HepG2 (cell line): ENCODE measurements at regions not wholly inside any gene's neighbourhood (a gene's known extent, or its start where the extent isn't known, plus 50 kb on each side); places are given as distances from the start of the nearest gene placed in this dataset.
A peak's percentile ranks its signal among the peaks of the same experiment; 100 is the strongest.

Experiments used
- ARID3A ChIP-seq: IDR thresholded peaks from 2 replicates; pipeline ENCODE4 v1.6.1; 2012; ENCODE audit warnings: low read depth, low read length, improper control_type of control experiment
- DR1 ChIP-seq: sonication (generic); formaldehyde crosslinking; IDR thresholded peaks from 2 replicates; pipeline ENCODE4 v1.8.0; 2021; ENCODE audit warnings: mild to moderate bottlenecking, missing genetic modification reagents, inconsistent platforms
- HDAC6 ChIP-seq: fragments of 200-600 bp; sonication (generic); IDR thresholded peaks from 2 replicates; pipeline ENCODE4 v1.7.0; 2017; ENCODE audit warnings: mild to moderate bottlenecking, antibody characterized with exemption, low read length, low read depth
- HNRNPK ChIP-seq: fragments of 200-400 bp; formaldehyde crosslinking; IDR thresholded peaks from 2 replicates; pipeline ENCODE4 v1.6.1; 2018; ENCODE audit warnings: low read length, low read depth, moderate library complexity, mild to moderate bottlenecking; ENCODE audit not compliant: poor library complexity, severe bottlenecking
- NR2F6 ChIP-seq, 2 experiments: IDR thresholded peaks; 2 replicates each; pipeline ENCODE4 v1.6.1; 2016; ENCODE audit warnings: antibody characterized with exemption in 1 of 2, mild to moderate bottlenecking in 1 of 2
- PHB2 ChIP-seq: fragments of 450-650 bp; IDR thresholded peaks from 2 replicates; pipeline ENCODE4 v1.6.1; 2018; ENCODE audit not compliant: partially characterized antibody
- SNAI1 ChIP-seq: sonication (generic); formaldehyde crosslinking; IDR thresholded peaks from 2 replicates; pipeline ENCODE4 v1.5.0; 2020; ENCODE audit warnings: mild to moderate bottlenecking, missing genetic modification reagents, borderline replicate concordance
- TRIM22 ChIP-seq: fragments of 450-650 bp; IDR thresholded peaks from 2 replicates; pipeline ENCODE4 v1.6.1; 2017
- TSC22D2 ChIP-seq: sonication (generic); formaldehyde crosslinking; IDR thresholded peaks from 2 replicates; pipeline ENCODE4 v1.5.1; 2020; ENCODE audit warnings: missing genetic modification reagents, mild to moderate bottlenecking, borderline replicate concordance
- ZBTB20 ChIP-seq: sonication (generic); formaldehyde crosslinking; IDR thresholded peaks from 2 replicates; pipeline ENCODE4 v1.8.1; 2023; ENCODE audit warnings: missing genetic modification reagents, low read depth, mild to moderate bottlenecking, borderline replicate concordance
- ZBTB38 ChIP-seq: sonication (generic); formaldehyde crosslinking; IDR thresholded peaks from 2 replicates; pipeline ENCODE4 v1.5.1; 2020; ENCODE audit warnings: mild to moderate bottlenecking, missing genetic modification reagents
- ZBTB43 ChIP-seq: sonication (generic); formaldehyde crosslinking; conservative IDR thresholded peaks from 2 replicates; pipeline ENCODE4 v1.4.0; 2020; ENCODE audit warnings: missing genetic modification reagents
- ZNF274 ChIP-seq: sonication (generic); formaldehyde crosslinking; IDR thresholded peaks from 2 replicates; pipeline ENCODE4 v1.5.1; 2020; ENCODE audit warnings: mild to moderate bottlenecking, missing genetic modification reagents
- ZNF329 ChIP-seq: sonication (generic); formaldehyde crosslinking; IDR thresholded peaks from 2 replicates; pipeline ENCODE4 v1.9.0; 2021; ENCODE audit warnings: low read depth, mild to moderate bottlenecking, missing genetic modification reagents
- ZNF557 ChIP-seq: sonication (generic); formaldehyde crosslinking; IDR thresholded peaks from 2 replicates; pipeline ENCODE4 v1.4.0; 2020; ENCODE audit warnings: missing genetic modification reagents
- TF ChIP-seq, protein P1 (sequence below): sonication (generic); formaldehyde crosslinking; IDR thresholded peaks from 2 replicates; pipeline ENCODE4 v1.5.0; 2020; ENCODE audit warnings: missing genetic modification reagents
- TF ChIP-seq, protein P2 (sequence below): sonication (generic); formaldehyde crosslinking; IDR thresholded peaks from 2 replicates; pipeline ENCODE4 v1.4.0; 2020; ENCODE audit warnings: missing genetic modification reagents
- TF ChIP-seq, protein P3 (sequence below): sonication (generic); formaldehyde crosslinking; IDR thresholded peaks from 2 replicates; pipeline ENCODE4 v1.4.0; 2020; ENCODE audit warnings: missing genetic modification reagents
- TF ChIP-seq, protein P4 (sequence below): IDR thresholded peaks from 2 replicates; pipeline ENCODE4 v1.6.1; 2012; ENCODE audit warnings: inconsistent platforms
- TF ChIP-seq, protein P5 (sequence below): sonication (generic); formaldehyde crosslinking; IDR thresholded peaks from 2 replicates; pipeline ENCODE4 v1.5.1; 2020; ENCODE audit warnings: missing genetic modification reagents, mild to moderate bottlenecking, borderline replicate concordance

DNA sequence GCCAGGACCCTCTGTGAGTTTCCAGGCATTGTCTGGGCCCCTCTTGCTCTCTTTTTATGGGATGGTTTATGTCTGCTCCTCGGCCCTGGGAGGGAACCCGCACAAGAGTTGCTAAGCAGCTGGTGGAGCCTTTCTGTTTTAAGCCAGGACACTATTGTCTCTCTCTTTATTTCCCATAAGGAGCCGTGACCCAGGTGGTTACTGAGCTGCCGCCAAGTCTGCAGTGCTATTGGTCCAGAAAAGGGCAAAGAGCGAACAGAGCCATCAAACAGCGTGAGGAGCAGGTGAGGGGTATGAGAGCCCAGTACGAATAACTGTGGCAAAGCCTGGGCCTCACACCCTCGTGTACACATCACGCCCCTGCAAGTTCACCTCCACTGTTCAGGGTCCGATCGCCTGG lies 280.2 kb downstream of the SHQ1 start (continued):
- no peak for TF ChIP-seq ZNF329 (CRISPR knock-in tag)
- TF ChIP-seq ZNF274 (CRISPR knock-in tag) = peak; percentile 18; the same call in 1 of the 2 replicates
- TF ChIP-seq, protein P1, sequence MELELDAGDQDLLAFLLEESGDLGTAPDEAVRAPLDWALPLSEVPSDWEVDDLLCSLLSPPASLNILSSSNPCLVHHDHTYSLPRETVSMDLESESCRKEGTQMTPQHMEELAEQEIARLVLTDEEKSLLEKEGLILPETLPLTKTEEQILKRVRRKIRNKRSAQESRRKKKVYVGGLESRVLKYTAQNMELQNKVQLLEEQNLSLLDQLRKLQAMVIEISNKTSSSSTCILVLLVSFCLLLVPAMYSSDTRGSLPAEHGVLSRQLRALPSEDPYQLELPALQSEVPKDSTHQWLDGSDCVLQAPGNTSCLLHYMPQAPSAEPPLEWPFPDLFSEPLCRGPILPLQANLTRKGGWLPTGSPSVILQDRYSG (CRISPR knock-in tag) = no peak
- no peak for TF ChIP-seq TRIM22
- no peak for TF ChIP-seq HDAC6
- no peak for TF ChIP-seq DR1 (CRISPR knock-in tag)
- no peak for TF ChIP-seq ZBTB20 (CRISPR knock-in tag)
- 0 out of 2 replicates have a peak, but pooled peaks have one; percentile 43 for TF ChIP-seq ZBTB43
- TF ChIP-seq, protein P2, sequence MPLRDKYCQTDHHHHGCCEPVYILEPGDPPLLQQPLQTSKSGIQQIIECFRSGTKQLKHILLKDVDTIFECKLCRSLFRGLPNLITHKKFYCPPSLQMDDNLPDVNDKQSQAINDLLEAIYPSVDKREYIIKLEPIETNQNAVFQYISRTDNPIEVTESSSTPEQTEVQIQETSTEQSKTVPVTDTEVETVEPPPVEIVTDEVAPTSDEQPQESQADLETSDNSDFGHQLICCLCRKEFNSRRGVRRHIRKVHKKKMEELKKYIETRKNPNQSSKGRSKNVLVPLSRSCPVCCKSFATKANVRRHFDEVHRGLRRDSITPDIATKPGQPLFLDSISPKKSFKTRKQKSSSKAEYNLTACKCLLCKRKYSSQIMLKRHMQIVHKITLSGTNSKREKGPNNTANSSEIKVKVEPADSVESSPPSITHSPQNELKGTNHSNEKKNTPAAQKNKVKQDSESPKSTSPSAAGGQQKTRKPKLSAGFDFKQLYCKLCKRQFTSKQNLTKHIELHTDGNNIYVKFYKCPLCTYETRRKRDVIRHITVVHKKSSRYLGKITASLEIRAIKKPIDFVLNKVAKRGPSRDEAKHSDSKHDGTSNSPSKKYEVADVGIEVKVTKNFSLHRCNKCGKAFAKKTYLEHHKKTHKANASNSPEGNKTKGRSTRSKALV (CRISPR knock-in tag) = no peak
- no peak for TF ChIP-seq SNAI1
- TF ChIP-seq, protein P3, sequence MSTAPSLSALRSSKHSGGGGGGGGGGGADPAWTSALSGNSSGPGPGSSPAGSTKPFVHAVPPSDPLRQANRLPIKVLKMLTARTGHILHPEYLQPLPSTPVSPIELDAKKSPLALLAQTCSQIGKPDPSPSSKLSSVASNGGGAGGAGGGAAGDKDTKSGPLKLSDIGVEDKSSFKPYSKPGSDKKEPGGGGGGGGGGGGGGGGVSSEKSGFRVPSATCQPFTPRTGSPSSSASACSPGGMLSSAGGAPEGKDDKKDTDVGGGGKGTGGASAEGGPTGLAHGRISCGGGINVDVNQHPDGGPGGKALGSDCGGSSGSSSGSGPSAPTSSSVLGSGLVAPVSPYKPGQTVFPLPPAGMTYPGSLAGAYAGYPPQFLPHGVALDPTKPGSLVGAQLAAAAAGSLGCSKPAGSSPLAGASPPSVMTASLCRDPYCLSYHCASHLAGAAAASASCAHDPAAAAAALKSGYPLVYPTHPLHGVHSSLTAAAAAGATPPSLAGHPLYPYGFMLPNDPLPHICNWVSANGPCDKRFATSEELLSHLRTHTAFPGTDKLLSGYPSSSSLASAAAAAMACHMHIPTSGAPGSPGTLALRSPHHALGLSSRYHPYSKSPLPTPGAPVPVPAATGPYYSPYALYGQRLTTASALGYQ (CRISPR knock-in tag) = 0 out of 2 replicates have a peak, but pooled peaks have one; percentile 28
- no peak for TF ChIP-seq ZNF557 (CRISPR knock-in tag)
- TF ChIP-seq TSC22D2 (CRISPR knock-in tag) = no peak
- no peak for TF ChIP-seq PHB2
- peak; percentile 65; the same call in 1 of the 2 replicates for TF ChIP-seq ZBTB38
- TF ChIP-seq, protein P4, sequence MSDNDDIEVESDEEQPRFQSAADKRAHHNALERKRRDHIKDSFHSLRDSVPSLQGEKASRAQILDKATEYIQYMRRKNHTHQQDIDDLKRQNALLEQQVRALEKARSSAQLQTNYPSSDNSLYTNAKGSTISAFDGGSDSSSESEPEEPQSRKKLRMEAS = peak; percentile 85
- no peak; the same call in 1 of the 2 replicates for TF ChIP-seq NR2F6 (IDR thresholded peaks at IDR 0.05)
- peak; percentile 50 for TF ChIP-seq NR2F6 (CRISPR knock-in tag; IDR thresholded peaks at IDR 0.05)
- TF ChIP-seq, protein P5, sequence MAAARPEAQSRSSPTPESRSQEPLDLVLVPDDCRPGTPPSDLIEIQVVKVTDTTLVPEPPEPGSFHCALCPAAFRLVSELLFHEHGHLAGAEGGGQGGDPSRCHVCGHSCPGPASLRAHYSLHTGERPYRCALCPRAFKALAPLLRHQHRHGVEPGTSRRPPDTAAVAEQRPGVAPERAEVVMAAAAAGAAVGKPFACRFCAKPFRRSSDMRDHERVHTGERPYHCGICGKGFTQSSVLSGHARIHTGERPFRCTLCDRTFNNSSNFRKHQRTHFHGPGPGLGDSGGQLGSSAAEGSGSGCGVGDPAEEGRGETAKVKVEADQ (CRISPR knock-in tag) = no peak
- no peak for TF ChIP-seq HNRNPK
- TF ChIP-seq ARID3A = no peak
